GM18498 (cell line): ENCODE measurements at regions not wholly inside any gene's neighbourhood (a gene's known extent, or its start where the extent isn't known, plus 50 kb on each side); places are given as distances from the start of the nearest gene placed in this dataset.

ENCODE experiments used
- ATAC-seq: cut with Tn5 transposase; IDR thresholded peaks from one replicate; pipeline ENCODE4 v1.9.1; 2021; ENCODE audit warnings: mild to moderate bottlenecking, moderate library complexity; ENCODE audit not compliant: unreplicated experiment

DNA sequence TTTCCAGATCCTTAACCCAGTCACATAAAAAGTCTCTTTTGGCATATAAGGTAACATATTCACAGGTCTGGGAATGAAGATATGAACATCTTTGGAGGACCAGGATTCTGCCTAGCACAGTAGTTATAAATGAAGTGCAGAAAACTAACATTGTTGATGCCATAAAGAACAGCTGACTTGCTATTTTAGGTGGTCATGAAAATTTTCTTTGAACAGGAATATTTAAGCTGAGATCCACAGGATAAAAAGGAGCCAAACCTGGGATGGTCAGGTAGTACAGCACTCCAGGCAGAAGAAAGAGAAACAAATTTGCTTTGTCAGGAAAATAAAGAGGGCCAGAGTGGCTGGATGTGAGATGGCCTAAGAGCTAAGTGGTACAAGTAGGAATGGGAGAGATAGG, 80.0 kb downstream of the CENPW start:
- ATAC-seq, result no peak

DNA sequence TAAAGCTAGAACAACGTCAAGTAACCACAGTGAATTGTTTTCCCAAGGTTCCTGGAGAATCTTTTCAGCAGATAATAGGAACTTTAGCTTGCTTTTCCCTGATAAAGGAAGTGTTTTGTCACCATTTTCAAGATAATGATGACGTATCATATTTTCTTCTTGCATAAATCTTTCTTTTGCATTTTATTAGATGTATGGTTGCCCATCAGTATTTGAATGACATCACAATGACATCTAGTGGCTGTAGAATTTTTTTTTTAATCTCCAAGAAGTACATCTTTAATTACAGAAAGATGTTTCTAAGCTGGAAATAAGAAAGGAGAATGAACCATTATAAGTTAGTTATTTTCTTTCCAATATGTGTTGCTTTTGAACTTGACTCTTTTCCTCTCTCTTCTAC, 83.0 kb downstream of the CENPW start:
- no peak for ATAC-seq

DNA sequence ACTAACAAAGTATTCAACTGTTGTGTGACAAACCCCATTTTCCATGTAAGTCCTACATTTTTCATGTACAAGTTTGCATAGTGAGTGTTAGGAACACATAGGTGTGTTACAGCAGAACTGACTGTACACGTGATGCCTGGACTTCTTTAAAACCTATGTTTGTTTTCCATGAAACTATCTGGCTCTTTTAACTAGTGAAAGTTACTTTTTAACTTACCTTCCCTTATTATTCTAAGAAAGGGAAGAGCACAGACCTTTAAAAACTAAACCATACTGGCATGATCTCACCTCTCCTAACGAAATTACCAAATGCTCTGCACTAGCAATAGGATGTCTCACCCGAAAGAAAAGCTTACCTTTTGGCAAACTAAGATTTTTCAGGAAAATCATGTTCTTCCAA, 87.8 kb downstream of the CENPW start:
- no peak for ATAC-seq

DNA sequence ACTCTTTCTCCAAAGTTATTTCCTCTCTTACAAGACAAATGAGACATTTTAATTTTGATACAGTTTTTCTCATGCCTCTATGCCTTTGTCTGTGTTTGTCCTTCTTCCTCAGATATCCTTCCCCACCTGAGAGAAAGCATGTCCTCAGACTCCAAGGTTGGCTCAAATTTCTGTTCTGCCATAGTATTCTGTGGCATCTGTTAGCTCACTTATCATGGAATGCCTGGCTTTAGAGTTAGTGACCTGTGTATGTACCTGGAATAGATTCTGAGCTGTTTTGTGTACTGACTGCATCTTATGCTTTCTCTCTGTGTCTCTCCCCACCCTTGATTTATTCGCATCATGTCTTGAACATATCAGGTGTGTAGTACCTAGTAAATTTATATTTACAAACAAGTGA, 90.0 kb downstream of the CENPW start:
- no peak for ATAC-seq

DNA sequence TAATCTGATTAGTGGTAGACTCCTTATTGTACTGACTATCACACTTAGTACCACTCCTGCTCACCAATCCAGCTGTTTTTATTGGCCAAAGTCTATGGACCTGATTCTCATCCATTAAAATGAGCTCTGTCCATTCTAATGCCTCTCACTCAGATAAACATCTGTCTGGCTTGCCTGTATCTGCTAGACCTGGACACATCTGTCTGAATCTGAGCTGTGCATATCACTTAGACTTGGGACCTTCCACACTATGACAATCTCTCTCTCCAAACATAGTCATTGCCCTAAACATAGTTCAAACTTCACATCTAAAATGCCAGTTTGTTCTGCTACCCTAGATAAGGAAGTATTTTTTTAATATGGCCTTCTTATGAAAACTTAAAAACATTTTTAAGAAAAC, 92.6 kb downstream of the CENPW start:
- ATAC-seq, result no peak

DNA sequence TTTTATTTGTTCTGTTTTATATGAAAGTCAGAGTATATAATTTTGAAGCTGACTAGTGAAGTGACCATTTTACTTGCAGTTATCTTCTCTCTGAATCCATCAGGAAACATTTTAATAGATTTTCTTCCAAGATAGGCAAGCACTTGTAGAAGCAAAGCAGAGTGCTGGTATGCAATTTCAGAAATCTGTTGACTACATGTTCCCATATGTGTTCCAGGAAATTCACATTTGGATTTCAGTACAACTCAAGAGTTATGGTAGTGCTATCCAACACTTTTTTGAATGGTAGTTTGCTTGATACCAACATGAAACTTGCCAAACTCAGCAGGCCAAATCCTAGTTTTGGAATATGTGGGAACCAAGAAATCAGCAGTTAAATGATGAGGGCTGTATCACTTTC, 94.0 kb downstream of the CENPW start:
- no peak for ATAC-seq

DNA sequence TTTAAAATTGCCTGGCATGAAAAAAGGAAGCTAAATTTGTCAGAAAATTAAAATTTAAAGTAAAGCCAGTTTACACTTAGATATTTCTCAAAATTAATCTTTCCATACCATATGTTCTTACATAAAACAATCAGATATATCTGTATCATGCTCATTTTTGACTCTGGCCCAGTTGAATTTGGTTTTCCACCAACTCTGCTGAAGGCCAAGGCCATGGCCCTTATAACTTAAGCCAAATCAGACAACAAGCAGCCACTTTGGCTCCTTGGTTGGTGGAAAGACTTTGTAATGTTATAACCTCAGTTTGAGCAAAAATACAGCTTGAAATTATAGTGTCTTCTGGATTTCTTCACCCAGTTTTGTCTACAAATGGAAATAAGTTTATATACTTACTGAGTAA, 97.3 kb downstream of the CENPW start:
- no peak for ATAC-seq

DNA sequence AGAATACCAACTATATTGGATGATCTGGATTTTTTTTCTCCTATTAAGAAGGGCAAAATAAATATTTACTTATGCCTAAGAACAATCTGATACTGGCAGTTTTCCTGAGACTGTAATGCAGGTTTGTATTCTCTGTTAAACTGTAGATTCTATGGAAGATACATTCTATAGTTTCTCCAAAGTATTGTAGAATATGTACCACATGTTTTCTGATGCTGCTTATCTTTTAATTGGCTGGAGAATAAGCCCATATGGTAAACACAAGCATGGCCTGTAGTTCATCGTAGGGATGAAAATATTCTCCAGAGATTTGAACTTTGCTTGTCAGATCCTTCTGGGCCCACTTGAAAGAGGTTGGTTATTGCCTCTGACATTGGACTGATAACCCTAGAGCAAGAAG, 99.1 kb downstream of the CENPW start:
- ATAC-seq, result no peak

DNA sequence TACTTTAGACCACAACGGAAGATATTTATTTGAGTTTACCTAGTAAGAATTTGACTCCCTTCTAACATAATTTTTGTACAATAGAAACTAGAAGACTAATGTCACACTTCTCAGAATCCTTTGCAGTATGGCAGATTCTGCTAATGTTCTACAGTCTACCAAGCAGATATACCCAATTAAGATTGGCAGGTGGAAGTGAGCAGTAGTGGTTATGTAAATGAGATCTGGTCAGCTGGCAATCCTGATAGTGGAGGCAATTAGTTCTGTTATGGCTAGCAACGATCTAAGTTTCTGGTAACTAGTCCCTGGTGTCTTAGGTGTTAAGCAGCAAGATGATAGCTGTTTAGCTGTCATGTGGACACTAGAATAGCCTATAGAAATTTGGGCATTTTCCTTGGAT, 101.0 kb downstream of the CENPW start:
- ATAC-seq, result no peak

DNA sequence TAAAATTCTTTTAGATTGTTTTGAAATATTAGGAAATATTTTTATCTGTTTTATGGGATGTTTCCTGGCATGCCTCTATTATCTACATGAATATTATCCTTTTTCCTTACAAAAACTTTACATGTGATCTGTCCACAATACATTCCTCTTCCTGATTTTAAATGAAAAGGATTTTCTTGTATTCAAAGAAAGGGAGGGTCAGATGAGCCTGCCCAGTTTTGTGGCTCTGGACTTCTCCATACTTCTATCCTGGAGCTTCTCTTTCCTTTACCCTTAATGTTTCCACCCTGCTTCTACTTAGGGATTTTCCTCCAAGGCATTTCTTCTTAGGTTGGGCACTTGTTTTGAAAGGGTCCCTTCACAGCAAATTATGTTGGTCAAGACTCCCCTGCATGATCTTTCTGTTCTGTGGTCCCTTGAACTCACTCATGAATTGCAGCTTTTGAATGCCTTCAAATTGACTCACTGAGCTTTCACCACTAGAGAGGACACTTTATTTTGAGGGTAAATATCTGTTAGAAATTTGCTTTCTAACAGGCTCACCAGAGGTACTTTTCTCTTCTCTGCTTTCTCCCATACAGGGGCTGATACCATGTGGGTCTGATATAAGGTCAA, 104.9 kb downstream of the CENPW start:
- no peak for ATAC-seq

DNA sequence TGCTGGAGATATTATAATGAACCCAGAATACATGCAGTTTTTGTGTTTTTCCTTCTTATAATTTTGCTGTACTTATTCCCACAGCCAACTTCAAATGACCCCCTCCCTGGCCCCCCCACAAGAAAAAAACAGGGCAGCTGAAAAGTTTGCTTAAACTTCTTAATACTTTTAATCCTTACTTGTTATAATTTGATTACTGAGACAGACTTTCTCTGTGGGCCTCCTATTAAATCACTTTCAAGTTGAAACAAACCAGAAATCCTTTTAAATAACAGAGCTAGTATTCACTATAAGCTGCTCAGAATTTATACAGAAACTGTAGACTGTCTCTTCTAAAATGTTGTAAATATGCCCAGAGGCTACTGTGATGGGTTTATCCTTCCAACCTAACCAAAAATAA, 106.3 kb downstream of the CENPW start:
- ATAC-seq, result no peak

DNA sequence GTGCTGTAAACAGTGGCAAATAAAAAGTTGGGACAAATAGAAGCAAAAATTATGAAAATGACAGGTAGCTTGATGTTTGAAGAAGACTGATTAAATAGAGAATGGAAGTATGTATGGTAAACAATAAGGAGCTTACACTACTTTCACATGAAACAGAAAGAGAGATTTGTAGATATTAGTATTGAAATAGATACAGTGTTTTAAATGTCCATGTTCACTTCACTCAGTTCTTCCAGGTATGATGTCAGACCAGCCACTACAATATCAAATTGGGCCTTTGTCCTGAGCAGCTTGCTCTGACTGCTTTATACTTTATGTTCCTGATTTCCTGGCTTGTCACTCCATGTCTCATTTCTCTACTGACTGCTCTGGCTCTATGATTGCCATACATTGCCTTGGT, 107.5 kb downstream of the CENPW start:
- ATAC-seq, result peak; percentile 37

DNA sequence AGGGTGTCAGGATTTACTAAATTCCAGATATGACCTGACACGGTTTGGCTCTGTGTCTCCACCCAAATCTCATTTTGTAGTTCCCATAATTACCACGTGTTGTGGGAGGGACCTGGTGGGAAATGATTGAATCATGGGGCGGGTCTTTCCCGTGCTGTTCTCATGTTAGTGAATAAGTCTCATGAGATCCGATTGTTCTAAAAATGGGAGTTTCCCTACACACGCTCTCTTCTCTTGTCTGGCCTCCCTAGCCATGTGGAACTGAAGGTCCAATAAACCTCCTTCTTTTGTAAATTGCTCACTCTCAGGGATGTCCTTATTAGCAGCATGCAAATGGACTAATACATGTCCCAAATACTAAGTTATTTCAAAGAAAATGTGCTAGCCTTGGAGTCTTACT, 121.1 kb downstream of the CENPW start:
- ATAC-seq, result no peak

DNA sequence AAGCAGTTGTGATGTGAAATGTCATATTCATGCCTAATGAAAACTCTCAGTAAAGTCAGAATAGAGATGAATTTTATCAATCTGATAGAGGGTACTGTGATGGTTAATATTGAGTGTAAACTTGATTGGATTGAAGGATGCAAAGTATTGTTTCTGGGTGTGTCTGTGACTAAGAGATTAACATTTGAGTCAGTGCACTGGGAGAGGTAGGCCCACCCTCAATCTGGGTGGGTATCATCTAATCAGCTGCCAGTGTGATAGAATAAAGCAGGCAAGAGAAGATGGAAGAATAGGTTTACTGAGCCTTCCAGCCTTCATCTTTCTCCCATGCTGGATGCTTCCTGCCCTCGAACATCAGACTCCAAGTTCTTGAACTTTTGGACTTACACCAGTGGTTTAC, 124.3 kb downstream of the CENPW start:
- no peak for ATAC-seq

DNA sequence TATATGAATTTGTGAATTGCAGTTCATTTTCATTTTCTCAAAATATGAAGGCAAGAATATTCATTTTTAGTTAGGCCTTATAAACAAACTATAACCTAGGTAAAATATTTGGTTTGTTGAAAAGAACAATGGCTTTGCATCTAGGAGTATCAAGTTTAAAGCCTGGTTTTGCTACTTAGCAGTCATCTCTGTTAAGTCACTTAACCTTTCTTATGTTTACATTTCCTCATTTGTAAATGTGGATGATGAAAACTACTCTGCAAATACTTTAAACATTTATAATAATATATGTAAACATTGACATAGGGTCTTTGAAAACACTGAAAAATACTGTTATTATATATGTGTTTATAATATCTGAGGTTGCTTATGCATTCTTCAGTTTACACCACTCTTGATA, 135.5 kb downstream of the CENPW start:
- no peak for ATAC-seq

DNA sequence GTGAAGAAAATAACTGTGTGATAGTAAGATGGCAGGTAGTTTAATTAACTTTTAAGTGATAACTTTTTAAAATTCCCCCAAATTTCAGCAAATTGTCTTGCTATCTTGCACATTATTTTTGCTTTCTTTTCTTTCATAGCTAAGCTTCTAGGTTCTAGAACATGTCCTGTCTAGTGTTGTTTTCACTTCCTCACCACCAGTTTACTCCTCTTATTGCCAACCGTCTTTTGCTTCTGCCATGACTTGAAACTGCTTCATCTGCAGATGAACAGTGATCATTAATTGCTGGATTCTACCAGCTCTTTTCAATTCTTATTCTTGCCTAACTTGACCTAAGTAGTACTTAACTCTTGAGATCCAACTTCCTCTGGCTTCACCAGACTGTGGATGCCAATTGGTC, 137.8 kb downstream of the CENPW start:
- ATAC-seq, result peak; percentile 89

DNA sequence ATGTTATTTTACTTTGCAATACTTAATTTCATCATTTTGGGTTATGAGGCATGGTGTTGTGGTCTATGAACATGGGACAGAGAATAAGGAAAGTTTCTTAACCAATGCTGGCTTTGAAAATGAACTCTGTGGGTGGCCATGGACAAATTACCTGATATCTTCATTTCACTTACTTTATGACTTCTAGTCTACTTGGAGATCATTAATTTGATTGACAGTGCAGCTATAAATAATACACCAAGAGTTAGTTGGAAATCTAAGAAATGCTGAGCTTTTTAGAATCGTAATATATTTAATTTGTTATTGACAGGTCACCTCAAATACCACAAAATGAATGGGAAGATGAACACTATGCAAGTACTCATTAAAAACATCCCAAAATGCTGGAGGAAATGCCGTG, 140.4 kb downstream of the CENPW start:
- no peak for ATAC-seq

DNA sequence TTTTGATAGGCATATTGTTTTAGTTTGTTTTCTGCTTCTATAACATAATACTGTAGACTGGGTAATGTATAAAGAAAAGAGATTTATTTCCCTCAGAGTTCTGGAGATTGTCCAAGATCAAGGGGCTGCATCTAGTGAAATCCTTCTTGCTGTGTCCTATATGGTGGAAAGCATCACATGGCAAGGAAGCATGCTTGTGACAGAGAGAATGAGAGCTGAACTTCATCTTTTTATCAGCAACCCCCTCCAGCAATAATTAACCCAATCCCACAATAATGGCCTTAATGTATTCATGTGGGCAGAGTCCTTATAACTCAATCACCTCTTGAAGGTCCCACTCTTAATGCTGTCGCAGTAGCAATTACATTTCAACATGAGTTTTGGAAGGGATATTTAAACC, 141.4 kb downstream of the CENPW start:
- no peak for ATAC-seq

DNA sequence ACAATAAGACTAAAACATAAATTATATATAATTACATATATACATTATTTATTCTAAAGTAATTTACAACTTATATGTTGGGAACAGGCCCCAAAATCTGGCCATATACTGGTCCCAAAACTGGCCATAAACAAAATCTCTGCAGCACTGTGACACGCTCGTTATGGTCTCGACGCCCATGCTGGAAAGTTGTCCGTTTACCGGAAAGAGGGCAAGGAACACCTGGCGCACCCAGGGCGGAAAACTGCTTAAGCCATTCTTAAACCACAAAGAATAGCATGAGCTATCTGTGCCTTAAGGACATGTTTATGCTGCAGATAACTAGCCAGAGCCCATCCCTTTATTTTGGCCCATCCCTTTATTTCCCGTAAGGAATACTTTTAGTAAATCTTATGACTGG, 164.9 kb downstream of the CENPW start:
- ATAC-seq, result no peak

DNA sequence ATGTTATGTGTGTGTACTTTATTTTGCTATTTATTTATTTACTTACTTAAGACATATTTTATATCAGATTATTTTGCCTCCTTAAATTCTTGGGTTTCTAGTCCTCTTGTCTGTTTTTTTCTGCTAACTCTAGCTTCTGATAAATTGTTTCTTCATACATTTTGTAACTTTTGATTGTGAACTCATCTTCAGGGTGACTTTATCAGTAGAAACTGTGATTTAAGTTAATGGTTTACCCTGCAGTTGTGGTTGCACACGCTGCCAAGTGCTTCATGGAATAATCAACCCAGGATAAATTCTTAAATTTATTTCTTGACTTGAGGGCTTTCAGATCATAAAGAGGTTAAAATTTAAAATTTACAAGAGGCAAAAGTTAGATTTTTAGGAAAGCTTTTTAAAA, 173.3 kb downstream of the CENPW start:
- ATAC-seq, result no peak

DNA sequence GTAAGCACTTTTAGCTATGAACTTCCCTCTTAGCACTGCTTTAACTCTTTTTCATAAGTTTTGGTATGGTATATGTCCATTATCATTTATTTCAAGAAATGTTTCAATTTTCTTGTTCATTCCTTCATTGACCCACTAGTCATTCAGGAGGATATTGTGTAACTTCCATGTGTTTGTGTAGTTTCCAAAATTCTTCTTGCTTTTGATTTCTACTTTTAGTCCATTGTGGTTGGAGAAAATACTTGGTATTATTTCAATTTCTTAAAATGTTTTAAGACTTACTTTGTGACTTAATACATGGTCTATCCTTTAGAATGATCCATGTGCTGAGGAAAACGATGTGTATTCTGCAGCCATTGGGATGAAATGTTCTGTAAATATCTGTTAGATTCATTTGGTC, 176.5 kb downstream of the CENPW start:
- ATAC-seq, result no peak

DNA sequence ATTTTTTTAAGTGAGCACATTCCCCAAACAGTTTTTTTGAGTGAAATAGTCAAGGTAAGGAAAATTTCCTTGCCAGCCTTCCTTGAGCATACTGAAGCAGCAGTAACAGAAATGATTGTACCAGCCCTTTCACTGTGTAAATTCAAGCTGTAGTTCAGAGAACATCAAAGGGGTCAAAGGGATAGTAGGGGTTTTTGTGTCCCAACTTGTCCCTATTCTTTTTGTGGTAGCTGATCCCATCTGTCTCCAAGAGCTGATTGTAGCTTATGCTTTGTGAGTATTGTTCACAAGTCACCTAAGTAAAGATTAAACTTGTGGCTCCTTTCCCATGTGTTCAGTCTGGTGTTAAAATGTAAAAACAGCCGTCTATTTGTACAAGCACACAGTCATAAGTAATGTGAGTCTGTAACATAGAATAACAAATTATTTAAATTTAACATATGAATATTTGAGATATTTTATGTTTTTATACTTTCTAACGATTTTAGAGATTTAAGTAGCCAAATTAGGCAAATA, 185.0 kb downstream of the CENPW start:
- ATAC-seq, result no peak

DNA sequence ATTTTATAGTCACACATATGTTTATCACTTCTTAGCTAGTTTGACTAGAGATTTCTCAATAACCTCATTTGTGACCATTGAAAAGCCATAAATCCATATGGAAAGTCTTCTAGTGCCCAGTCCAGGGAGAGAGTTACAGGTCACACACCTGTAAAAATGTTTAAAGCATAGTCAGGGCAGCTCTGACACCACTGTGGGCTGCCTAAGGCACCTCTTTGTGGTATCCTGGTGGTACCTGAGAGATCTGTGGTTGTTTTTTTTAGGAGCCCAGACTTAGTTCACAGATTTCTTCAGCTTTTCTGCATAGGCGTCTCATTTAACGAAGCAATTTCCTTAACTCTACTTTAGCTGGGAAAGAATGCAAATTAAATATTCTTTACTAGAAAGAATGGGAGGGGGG, 186.6 kb downstream of the CENPW start:
- no peak for ATAC-seq
